A673 (cell line): ENCODE measurements at regions not wholly inside any gene's neighbourhood (a gene's known extent, or its start where the extent isn't known, plus 50 kb on each side); places are given as distances from the start of the nearest gene placed in this dataset.

Experiments
- BruUV-seq: library from RNA; stranded (reverse); fragments of 400-500 nt; replicated peaks from 2 replicates; lab custom pipeline; 2021; lab: Mats Ljungman, UMichigan
- CTCF ChIA-PET: fragments of 300-600 bp; sonication (Branson Sonifier 250); formaldehyde crosslinking; loops from one replicate; lab custom pipeline; 2022; ENCODE audit warnings: antibody characterized with exemption; lab: Charles Lee
- POLR2A ChIA-PET: fragments of 300-600 bp; sonication (Branson Sonifier 250); formaldehyde crosslinking; loops from one replicate; lab custom pipeline; 2022; ENCODE audit warnings: antibody characterized with exemption; ENCODE audit not compliant: low non-redundant PET; lab: Charles Lee
- DNase-seq: peaks from one replicate; pipeline ENCODE4 v3.0.0-alpha.2; 2015; ENCODE audit warnings: low spot score
- H3K27ac ChIP-seq: fragments of 200-600 bp; sonication (generic); 2 replicates; pipeline ENCODE4 v1.5.1; 2016; ENCODE audit warnings: mixed run types, low read depth, mild to moderate bottlenecking, mixed read lengths, antibody characterized with exemption, low read length; ENCODE audit not compliant: poor library complexity, severe bottlenecking
- H3K27me3 ChIP-seq: fragments of 200-600 bp; sonication (generic); replicated peaks from 2 replicates; pipeline ENCODE4 v1.6.1; 2017; ENCODE audit warnings: mixed run types, low read depth, mild to moderate bottlenecking, mixed read lengths, antibody characterized with exemption, low read length; ENCODE audit not compliant: insufficient read depth, poor library complexity
- H3K36me3 ChIP-seq: fragments of 200-600 bp; sonication (generic); 2 replicates; pipeline ENCODE4 v1.6.1; 2016; ENCODE audit warnings: mixed run types, mild to moderate bottlenecking, mixed read lengths, antibody characterized with exemption, low read length; ENCODE audit not compliant: insufficient read depth, poor library complexity, severe bottlenecking
- H3K4me1 ChIP-seq: fragments of 200-600 bp; sonication (generic); 2 replicates; pipeline ENCODE4 v1.6.1; 2017; ENCODE audit warnings: mixed run types, mild to moderate bottlenecking, mixed read lengths, antibody characterized with exemption, low read length; ENCODE audit not compliant: insufficient read depth, poor library complexity, severe bottlenecking
- H3K4me3 ChIP-seq: fragments of 200-600 bp; sonication (generic); 2 replicates; pipeline ENCODE4 v1.5.1; 2016; ENCODE audit warnings: low read depth, mixed run types, mild to moderate bottlenecking, mixed read lengths, low read length; ENCODE audit not compliant: poor library complexity, severe bottlenecking
- H3K9me3 ChIP-seq: fragments of 200-600 bp; sonication (generic); 2 replicates; pipeline ENCODE4 v1.6.1; 2016; ENCODE audit warnings: mixed run types, low read depth, mild to moderate bottlenecking, mixed read lengths, antibody characterized with exemption, low read length; ENCODE audit not compliant: poor library complexity, severe bottlenecking
- CTCF ChIP-seq: fragments of 300-800, 200-600 bp; sonication (generic); conservative IDR thresholded peaks from 2 replicates; pipeline ENCODE4 v1.5.1; 2017; ENCODE audit warnings: low read depth, mild to moderate bottlenecking, antibody characterized with exemption, low read length, moderate library complexity, mixed read lengths
- EZH2 ChIP-seq: fragments of 200-600 bp; sonication (generic); IDR thresholded peaks from 2 replicates; pipeline ENCODE4 v1.6.1; 2017; ENCODE audit warnings: borderline replicate concordance, low read depth, mild to moderate bottlenecking, mixed read lengths, antibody characterized with exemption, low read length; ENCODE audit not compliant: poor library complexity, severe bottlenecking
- intact Hi-C: fragments of 100-400 bp; cut with micrococcal nuclease; formaldehyde crosslinking; loops from one replicate; pipeline ENCODE4 v1.10.0; 2022; ENCODE audit not compliant: unreplicated experiment

GRCh38 chr7:84512055-84512454 is 317.5 kb upstream of the SEMA3A start:
- no peaks in the 10 kb centered on the region for H3K36me3 ChIP-seq
- no peak for DNase-seq
- no peak overlapping the region for H3K4me3 ChIP-seq
- no peaks in the 10 kb centered on the region for H3K4me1 ChIP-seq
- H3K27ac ChIP-seq: no peak overlapping the region
- CTCF ChIA-PET: no interaction called here
- no peak for TF ChIP-seq EZH2
- no peak for TF ChIP-seq CTCF
- POLR2A ChIA-PET: no interaction called here
- intact Hi-C loops: no loop called here
- H3K27me3 ChIP-seq: no peaks in the 10 kb centered on the region
- no TSS peak for BruUV-seq
- no peaks in the 10 kb centered on the region for H3K9me3 ChIP-seq

- POLR2A ChIA-PET: no interaction called here
- no peak for DNase-seq
- TF ChIP-seq CTCF: no peak
- no peak for TF ChIP-seq EZH2
These were observed 315.9 kb upstream of the SEMA3A start for GRCh38 chr7:84510505-84510904.

GRCh38 chr7:84509522-84509921 is 314.9 kb upstream of the SEMA3A start:
- H3K27me3 ChIP-seq: no peaks in the 10 kb centered on the region
- H3K4me3 ChIP-seq: no peak overlapping the region
- no peak overlapping the region for H3K27ac ChIP-seq
- H3K9me3 ChIP-seq: no peaks in the 10 kb centered on the region
- intact Hi-C loops: no loop called here
- DNase-seq: no peak
- BruUV-seq: no TSS peak
- no peaks in the 10 kb centered on the region for H3K36me3 ChIP-seq
- ChIA-PET CTCF (no interaction called here), POLR2A (no interaction called here)
- no peaks in the 10 kb centered on the region for H3K4me1 ChIP-seq
- no peak for TF ChIP-seq EZH2
- no peak for TF ChIP-seq CTCF

More at GRCh38 chr7:84510505-84510904, 315.9 kb upstream of the SEMA3A start:
- no peaks in the 10 kb centered on the region for H3K4me1 ChIP-seq
- H3K9me3 ChIP-seq: no peaks in the 10 kb centered on the region
- intact Hi-C loops: no loop called here
- CTCF ChIA-PET: no interaction called here
- no peaks in the 10 kb centered on the region for H3K36me3 ChIP-seq
- BruUV-seq: no TSS peak
- no peak overlapping the region for H3K4me3 ChIP-seq
- H3K27ac ChIP-seq: no peak overlapping the region
- no peaks in the 10 kb centered on the region for H3K27me3 ChIP-seq
